ENCODE measurements at regions not wholly inside any gene's neighbourhood (a gene's known extent, or its start where the extent isn't known, plus 50 kb on each side); places are given as distances from the start of the nearest gene placed in this dataset.

DNA sequence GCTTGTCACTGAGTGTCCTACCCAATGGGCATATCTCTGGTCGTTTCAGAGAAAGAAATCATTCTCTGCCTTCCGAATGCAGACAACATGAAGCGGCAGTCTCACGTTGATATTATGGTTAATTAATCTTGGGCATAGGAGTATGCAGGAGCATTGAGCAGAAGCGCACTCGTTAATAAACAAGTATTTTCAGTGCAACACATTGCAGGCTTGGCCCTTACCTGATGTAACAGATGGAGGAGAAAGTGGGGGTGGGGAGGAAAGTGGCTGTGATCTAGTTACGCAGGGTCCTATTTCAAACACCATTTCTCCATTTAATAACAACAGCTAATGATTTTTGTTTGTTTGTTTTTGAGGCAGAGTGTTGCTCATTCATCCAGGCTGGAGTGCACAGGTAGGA lies 414.0 kb upstream of the RBFOX1 start:
- Mint-ChIP-seq H3K9me3 (no peaks in the 10 kb centered on the region), H3K4me1 (no peaks in the 10 kb centered on the region), H3K4me3 (no peak overlapping the region), H3K36me3 (ENCODE audit: low read depth) (no peaks in the 10 kb centered on the region), H3K27me3 (ENCODE audit: low read depth) (no peaks in the 10 kb centered on the region), H3K27ac (no peak overlapping the region)
- TF ChIP-seq, protein P1, sequence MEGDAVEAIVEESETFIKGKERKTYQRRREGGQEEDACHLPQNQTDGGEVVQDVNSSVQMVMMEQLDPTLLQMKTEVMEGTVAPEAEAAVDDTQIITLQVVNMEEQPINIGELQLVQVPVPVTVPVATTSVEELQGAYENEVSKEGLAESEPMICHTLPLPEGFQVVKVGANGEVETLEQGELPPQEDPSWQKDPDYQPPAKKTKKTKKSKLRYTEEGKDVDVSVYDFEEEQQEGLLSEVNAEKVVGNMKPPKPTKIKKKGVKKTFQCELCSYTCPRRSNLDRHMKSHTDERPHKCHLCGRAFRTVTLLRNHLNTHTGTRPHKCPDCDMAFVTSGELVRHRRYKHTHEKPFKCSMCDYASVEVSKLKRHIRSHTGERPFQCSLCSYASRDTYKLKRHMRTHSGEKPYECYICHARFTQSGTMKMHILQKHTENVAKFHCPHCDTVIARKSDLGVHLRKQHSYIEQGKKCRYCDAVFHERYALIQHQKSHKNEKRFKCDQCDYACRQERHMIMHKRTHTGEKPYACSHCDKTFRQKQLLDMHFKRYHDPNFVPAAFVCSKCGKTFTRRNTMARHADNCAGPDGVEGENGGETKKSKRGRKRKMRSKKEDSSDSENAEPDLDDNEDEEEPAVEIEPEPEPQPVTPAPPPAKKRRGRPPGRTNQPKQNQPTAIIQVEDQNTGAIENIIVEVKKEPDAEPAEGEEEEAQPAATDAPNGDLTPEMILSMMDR (IDR thresholded peaks at IDR 0.05; ENCODE audit: unreplicated experiment in 3 of 3), result no peak

DNA sequence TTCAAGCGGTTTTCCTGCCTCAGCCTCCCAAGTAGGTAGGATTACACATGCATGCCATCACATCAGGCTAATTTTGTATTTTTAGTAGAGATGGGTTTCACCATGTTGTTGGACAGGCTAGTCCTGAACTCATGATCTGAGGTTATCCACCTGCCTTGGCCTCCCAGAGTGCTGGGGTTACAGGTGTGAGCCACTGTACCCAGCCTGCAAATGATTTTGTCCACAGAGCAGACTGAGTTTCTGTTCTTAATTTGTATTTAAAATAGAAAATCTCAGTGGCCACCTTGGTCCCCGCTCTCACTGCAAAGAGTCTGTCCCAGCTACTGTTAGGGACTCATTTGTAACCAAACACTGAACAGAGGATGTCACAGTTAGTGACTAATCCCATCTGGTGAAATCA lies 415.7 kb upstream of the RBFOX1 start:
- Mint-ChIP-seq H3K4me1 (no peaks in the 10 kb centered on the region), H3K27me3 (ENCODE audit: low read depth) (no peaks in the 10 kb centered on the region), H3K4me3 (no peak overlapping the region), H3K36me3 (ENCODE audit: low read depth) (no peaks in the 10 kb centered on the region), H3K9me3 (no peaks in the 10 kb centered on the region), H3K27ac (no peak overlapping the region)
- TF ChIP-seq, protein P1 (IDR thresholded peaks at IDR 0.05; ENCODE audit: unreplicated experiment in 3 of 3), result no peak

DNA sequence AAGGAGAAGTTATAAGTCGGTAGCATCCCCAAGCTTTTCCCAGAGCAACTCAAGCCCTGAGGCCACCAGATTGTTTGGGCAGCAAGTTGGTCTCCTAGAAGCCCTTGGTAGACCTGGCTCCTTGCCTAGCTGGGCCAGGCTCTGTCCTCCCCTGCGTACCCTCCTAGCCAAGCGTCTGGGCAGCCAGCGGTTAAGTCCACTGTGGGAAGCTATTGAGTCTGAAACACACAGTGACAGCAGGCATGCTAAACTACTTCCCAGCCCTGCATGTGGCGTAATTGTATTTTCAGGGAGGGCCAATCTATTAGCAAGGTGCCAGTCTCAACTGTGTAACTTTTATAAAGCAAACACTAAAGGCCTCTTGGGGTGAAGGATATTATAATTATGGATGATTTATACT lies 419.1 kb upstream of the RBFOX1 start:
- Mint-ChIP-seq H3K4me1 (no peaks in the 10 kb centered on the region), H3K9me3 (no peaks in the 10 kb centered on the region)
- TF ChIP-seq, protein P1 (IDR thresholded peaks at IDR 0.05; ENCODE audit: unreplicated experiment in 3 of 3), result no peak

DNA sequence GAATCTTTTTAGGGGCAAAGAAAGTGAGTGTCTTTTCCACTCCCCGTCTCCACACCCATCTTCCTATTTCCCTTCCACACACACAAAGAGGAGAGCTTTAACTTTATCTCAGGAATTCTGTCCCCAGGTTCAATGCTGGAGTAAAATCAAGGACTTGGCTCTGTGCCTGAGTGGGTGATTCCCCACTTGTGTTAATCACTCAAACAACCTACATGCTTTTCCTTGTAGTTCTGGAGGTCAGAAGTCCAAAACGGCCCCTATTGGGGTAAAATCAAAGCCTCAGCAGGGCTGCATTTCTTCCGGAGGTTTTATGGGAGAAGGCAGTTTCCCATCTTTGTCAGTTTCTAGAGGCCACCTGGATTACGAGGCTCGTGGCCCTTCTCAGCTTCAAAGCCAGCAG lies 422.3 kb upstream of the RBFOX1 start:
- no peaks in the 10 kb centered on the region for H3K4me1 Mint-ChIP-seq
- no peaks in the 10 kb centered on the region for H3K36me3 Mint-ChIP-seq (ENCODE audit: low read depth)

More for the DNA sequence above, 419.1 kb upstream of the RBFOX1 start:
- Mint-ChIP-seq H3K27me3 (ENCODE audit: low read depth) (no peaks in the 10 kb centered on the region), H3K4me3 (no peak overlapping the region), H3K27ac (no peak overlapping the region), H3K36me3 (ENCODE audit: low read depth) (no peaks in the 10 kb centered on the region)

DNA sequence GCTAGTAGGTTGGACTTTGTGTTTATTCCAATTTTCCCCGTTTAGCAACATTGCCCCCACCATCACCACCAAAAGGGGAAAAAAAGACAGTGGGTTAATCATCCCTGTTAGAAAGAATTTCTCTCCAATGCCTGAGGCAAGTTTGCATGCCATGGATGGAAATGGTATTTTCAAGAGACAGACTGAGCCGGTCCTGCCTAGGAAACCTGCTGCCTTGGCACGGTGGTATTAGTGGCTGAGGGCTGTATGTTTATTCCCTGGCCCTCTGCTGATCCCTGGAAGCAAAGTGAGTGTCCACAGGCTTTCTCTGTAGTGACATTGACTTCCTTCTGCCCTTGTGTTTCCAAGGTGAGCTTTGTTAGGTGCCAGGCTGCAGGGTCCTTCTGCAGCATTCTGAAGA lies 427.0 kb upstream of the RBFOX1 start:
- H3K36me3 Mint-ChIP-seq (ENCODE audit: low read depth), result no peaks in the 10 kb centered on the region
- H3K27ac Mint-ChIP-seq, result no peak overlapping the region
- TF ChIP-seq, protein P1 (IDR thresholded peaks at IDR 0.05; ENCODE audit: unreplicated experiment in 3 of 3), result no peak

More for the DNA sequence above, 422.3 kb upstream of the RBFOX1 start:
- Mint-ChIP-seq H3K4me3 (no peak overlapping the region), H3K27me3 (ENCODE audit: low read depth) (peaks cover 3% of the 10 kb centered on the region), H3K27ac (no peak overlapping the region), H3K9me3 (no peaks in the 10 kb centered on the region)
- TF ChIP-seq, protein P1 (IDR thresholded peaks at IDR 0.05; ENCODE audit: unreplicated experiment in 3 of 3), result no peak

DNA sequence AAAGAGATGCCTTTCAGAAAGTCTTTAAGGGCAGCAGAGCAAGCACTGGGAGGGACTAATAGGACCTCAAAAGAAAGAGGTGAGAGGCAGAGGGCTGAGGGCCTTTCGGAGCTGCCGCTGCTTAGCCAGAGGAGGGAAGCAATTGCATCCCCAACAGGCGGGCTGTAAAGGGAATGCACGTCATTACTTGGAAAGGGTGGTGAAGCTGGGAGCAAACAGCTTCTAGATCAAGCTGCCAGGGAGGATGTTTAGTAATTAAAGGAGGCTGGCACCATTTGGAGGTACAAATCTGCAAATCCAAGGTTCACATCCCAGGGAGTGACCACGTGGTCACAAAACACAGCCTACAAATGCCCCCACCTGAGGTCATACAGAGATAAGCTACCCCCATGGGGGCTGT lies 429.0 kb upstream of the RBFOX1 start:
- TF ChIP-seq, protein P1 (IDR thresholded peaks at IDR 0.05; ENCODE audit: unreplicated experiment in 3 of 3), result no peak
- Mint-ChIP-seq H3K4me3 (no peak overlapping the region), H3K27ac (no peak overlapping the region), H3K36me3 (ENCODE audit: low read depth) (no peaks in the 10 kb centered on the region), H3K9me3 (no peaks in the 10 kb centered on the region), H3K27me3 (ENCODE audit: low read depth) (peaks cover 3% of the 10 kb centered on the region), H3K4me1 (no peaks in the 10 kb centered on the region)

More for the DNA sequence above, 427.0 kb upstream of the RBFOX1 start:
- H3K27me3 Mint-ChIP-seq (ENCODE audit: low read depth), result peaks cover 3% of the 10 kb centered on the region
- H3K4me3 Mint-ChIP-seq, result no peak overlapping the region
- H3K9me3 Mint-ChIP-seq, result no peaks in the 10 kb centered on the region
- H3K4me1 Mint-ChIP-seq, result no peaks in the 10 kb centered on the region

All from nephron (organoid).